ENCODE measurements at regions not wholly inside any gene's neighbourhood (a gene's known extent, or its start where the extent isn't known, plus 50 kb on each side); places are given as distances from the start of the nearest gene placed in this dataset.

GRCh38 chrX:98299785-98300184 lies 1416.1 kb downstream of the RPA4 start:
- TF ChIP-seq CTCF (optimal IDR thresholded peaks at IDR 0.05 in 1 of 3, IDR thresholded peaks at IDR 0.05 in 1 of 3, conservative IDR thresholded peaks at IDR 0.05 in 1 of 3; ENCODE audit: extremely low read depth in 1 of 3, insufficient read depth in 2 of 3, low read length in 3 of 3) (no peak), EZH2 (IDR thresholded peaks at IDR 0.05; ENCODE audit: low read length) (no peak)

All from keratinocyte (primary cell).